ENCODE measurements at regions not wholly inside any gene's neighbourhood (a gene's known extent, or its start where the extent isn't known, plus 50 kb on each side); places are given as distances from the start of the nearest gene placed in this dataset.

DNA sequence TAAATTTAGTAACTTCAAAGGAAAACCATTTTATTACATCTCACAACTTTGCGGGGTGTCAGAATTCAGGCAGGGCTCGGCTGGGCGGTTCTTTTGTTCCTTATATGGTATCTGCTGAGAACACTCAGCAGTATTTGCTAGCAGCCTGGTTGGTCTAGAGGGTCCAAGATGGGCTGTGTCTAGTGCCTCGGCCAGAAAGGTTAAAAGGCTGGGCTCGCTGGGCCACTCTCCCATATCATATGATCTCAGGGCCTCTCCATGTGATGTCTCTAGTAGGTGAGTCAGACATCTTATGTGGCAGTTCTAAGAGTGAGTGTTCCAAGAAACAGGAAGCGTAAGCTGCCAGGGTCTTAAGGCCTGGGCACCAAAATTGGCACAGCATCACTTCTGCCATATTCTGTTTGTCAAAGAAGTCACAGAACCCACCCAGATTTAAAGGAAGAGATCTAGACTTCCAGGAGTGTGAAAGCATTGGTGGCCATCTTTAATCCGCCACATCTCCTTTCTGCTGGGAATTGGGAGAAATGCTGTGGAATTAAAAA lies 100.9 kb upstream of the ATP6AP2 start:
- H3K36me3 ChIP-seq (replicated peaks in 1 of 2), result no peaks in the 10 kb centered on the region

DNA sequence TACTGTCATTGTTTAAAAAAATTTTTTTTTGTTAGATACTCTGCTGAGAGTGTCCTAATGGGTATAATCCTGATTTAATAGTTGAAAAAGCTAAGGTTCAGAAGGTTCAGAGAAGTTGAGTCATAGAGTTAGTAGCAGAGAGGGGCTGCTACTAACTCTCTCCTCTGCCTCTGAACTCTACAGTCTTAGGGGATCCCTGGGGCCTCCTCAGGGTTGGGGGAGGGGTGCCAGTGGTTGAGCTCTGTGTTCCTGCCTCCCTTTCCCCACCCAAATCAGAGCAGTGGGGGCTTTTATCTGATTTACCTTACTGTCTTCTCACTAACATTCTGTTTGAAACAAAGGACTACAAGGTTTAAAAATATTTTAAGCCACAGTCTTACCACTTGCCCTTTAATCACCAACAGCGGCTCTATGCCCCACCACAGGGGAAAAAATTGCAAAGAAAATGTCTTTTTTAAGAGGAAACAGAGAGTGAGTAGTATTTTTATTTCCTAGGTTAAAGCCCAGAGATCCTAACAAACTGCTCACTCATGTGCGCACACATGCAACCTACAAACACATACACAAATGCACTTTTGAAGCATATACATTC lies 102.2 kb upstream of the ATP6AP2 start:
- intact Hi-C loops (cut with DNase I), result no loop called here
- Histone ChIP-seq H3K27me3 (peaks cover 18% of the 10 kb centered on the region), H3K4me3 (no peak overlapping the region), H3K9me3 (replicated peaks in 1 of 3) (no peaks in the 10 kb centered on the region), H3K27ac (no peak overlapping the region), H3K4me1 (replicated peaks in 1 of 2) (no peaks in the 10 kb centered on the region), H3K36me3 (replicated peaks in 1 of 2) (no peaks in the 10 kb centered on the region)
- 85 to 100% (median 95%) methylated on average over 2 of the region's 2 CpGs for WGBS, 4 donors
- DNase-seq, result no peak
- TF ChIP-seq, protein P1, sequence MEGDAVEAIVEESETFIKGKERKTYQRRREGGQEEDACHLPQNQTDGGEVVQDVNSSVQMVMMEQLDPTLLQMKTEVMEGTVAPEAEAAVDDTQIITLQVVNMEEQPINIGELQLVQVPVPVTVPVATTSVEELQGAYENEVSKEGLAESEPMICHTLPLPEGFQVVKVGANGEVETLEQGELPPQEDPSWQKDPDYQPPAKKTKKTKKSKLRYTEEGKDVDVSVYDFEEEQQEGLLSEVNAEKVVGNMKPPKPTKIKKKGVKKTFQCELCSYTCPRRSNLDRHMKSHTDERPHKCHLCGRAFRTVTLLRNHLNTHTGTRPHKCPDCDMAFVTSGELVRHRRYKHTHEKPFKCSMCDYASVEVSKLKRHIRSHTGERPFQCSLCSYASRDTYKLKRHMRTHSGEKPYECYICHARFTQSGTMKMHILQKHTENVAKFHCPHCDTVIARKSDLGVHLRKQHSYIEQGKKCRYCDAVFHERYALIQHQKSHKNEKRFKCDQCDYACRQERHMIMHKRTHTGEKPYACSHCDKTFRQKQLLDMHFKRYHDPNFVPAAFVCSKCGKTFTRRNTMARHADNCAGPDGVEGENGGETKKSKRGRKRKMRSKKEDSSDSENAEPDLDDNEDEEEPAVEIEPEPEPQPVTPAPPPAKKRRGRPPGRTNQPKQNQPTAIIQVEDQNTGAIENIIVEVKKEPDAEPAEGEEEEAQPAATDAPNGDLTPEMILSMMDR (IDR thresholded peaks at IDR 0.05), result no peak
- no peak for TF ChIP-seq POLR2A (IDR thresholded peaks at IDR 0.05)

More for the DNA sequence above, 100.9 kb upstream of the ATP6AP2 start:
- Histone ChIP-seq H3K4me3 (no peak overlapping the region), H3K27ac (no peak overlapping the region), H3K4me1 (replicated peaks in 1 of 2) (no peaks in the 10 kb centered on the region), H3K9me3 (replicated peaks in 1 of 3) (no peaks in the 10 kb centered on the region), H3K27me3 (peaks cover 13% of the 10 kb centered on the region)
- TF ChIP-seq, protein P1 (IDR thresholded peaks at IDR 0.05), result no peak
- no peak for TF ChIP-seq POLR2A (IDR thresholded peaks at IDR 0.05)
- no peak for DNase-seq
- intact Hi-C loops (cut with DNase I), result no loop called here
- whole genome bisulfite sequencing, 4 donors, result 78 to 90% (median 85%) methylated on average over 7 of the region's 7 CpGs

DNA sequence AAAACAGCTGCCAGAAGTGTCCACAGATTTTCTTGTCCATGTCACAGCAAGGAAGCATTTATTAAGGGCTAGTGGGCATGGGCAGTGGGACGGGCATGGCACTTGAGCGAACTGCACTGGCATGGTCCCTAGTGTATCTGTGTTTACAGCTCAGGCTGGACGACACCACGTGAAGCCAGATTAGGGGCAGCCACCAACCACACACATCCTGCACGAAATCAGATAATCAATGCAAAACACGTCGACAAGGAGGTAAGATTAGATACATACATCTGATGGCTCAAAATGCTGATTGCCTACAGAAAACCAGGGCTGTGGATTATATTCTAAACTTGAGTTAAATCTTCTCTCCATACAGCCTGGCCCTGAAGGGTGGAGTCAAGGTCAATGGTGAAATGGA lies 103.8 kb upstream of the ATP6AP2 start:
- no peak for DNase-seq
- TF ChIP-seq POLR2A (IDR thresholded peaks at IDR 0.05), result no peak
- TF ChIP-seq, protein P1 (IDR thresholded peaks at IDR 0.05), result no peak
- 76 to 88% (median 83%) methylated on average over 7 of the region's 7 CpGs for WGBS, 4 donors
- Histone ChIP-seq H3K4me3 (no peak overlapping the region), H3K4me1 (replicated peaks in 1 of 2) (no peaks in the 10 kb centered on the region), H3K27ac (no peak overlapping the region), H3K36me3 (replicated peaks in 1 of 2) (no peaks in the 10 kb centered on the region), H3K9me3 (replicated peaks in 1 of 3) (no peaks in the 10 kb centered on the region), H3K27me3 (peaks cover 18% of the 10 kb centered on the region)
- intact Hi-C loops (cut with DNase I), result no loop called here

DNA sequence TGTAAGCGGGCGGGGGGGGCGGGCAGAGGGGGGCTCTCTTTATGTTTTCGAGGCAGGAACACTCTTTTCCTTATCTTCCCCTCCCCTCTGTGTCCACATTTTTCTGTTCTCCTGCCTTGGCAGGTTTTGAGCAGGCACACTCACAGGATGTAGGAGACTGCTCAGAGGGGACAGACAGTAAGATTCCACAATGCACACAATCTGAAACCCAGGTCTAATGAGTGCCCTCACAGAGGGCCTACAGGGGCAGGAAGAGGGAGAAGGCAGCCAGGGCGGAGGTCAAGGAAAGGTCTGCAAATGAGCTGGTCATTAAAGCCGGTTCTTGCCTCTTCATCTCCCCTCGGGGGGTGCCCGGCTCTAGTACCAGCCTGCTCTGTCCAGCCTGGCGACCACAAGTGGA lies 106.1 kb upstream of the ATP6AP2 start:
- DNase-seq, result no peak
- 61 to 76% (median 71%) methylated on average over 4 to 9 of the region's 9 CpGs for WGBS, 4 donors
- Histone ChIP-seq H3K36me3 (replicated peaks in 1 of 2) (no peaks in the 10 kb centered on the region), H3K4me3 (no peak overlapping the region), H3K9me3 (replicated peaks in 1 of 3) (no peaks in the 10 kb centered on the region), H3K27ac (no peak overlapping the region), H3K4me1 (replicated peaks in 1 of 2) (no peaks in the 10 kb centered on the region), H3K27me3 (peaks cover 15% of the 10 kb centered on the region)
- intact Hi-C loops (cut with DNase I), result no loop called here
- TF ChIP-seq, protein P1 (IDR thresholded peaks at IDR 0.05), result no peak

Measured in adrenal gland (tissue), 9 donors.